CD4-positive, alpha-beta T cell treated with Interferon gamma for 1 hour (primary cell): ENCODE measurements at regions not wholly inside any gene's neighbourhood (a gene's known extent, or its start where the extent isn't known, plus 50 kb on each side); places are given as distances from the start of the nearest gene placed in this dataset.

Source experiments
- DNase-seq: peaks from one replicate; pipeline ENCODE4 v3.0.0-alpha.2; 2020

DNA sequence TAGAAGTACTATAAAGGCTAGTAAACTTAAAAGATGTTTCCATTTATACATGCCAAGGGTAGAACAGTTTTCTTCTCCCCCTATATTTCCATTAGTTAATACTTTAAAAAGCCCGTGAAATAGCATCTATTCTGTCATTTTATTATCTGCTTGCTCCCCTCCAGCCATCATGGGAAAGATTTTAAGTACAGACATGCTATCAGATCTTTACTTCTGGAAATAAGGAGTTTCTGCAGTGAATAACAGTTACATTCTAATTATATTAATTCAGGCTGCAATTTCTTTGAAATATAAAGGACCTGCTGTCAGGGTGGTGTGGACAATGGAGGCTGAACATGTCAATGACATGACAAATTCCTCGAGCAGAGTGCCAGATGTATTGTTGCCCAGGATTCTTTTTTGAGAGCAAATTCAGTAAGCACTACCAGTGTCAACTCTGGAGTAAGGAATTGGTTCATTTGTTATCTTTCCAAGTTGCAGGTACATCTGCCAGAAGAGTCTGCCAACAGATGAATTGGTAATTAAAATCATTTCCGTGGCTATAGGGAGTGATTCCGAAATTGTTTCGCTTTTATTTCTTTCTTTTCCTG lies 151.3 kb downstream of the BTG1 start:
- no peak for DNase-seq

DNA sequence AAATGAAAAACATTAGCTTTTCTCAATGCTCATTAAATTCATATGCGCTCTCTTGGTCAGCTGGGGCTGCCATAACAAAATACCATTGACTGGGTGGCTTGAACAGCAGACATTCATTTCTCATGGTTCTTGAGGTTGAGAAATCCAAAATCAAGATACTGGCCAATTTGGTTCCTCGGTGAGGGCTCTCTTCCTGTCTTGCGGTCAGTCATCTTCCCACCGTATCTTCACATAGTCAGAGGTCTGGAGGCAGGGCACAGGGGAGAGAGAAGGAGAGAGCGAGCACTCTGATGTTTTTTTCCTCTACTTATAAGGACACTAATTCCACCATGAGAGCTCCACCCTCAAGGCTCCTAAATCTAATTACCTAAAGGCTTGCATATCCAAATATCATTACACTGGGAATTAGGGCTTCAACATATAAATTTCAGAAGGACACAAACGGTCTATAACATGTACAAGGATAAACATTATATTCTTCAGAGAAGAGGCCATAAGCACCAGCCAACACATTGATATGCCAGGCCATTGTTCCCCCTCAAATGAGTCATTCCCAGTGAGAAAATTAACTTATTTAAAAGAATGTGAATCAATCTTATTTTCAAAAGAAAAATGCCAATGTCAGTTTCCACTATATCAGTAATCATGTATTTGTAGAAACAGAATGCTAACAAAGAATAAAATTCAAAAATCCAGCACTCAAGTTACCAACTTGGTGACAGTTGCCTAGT lies 152.2 kb downstream of the BTG1 start:
- DNase-seq, result no peak

DNA sequence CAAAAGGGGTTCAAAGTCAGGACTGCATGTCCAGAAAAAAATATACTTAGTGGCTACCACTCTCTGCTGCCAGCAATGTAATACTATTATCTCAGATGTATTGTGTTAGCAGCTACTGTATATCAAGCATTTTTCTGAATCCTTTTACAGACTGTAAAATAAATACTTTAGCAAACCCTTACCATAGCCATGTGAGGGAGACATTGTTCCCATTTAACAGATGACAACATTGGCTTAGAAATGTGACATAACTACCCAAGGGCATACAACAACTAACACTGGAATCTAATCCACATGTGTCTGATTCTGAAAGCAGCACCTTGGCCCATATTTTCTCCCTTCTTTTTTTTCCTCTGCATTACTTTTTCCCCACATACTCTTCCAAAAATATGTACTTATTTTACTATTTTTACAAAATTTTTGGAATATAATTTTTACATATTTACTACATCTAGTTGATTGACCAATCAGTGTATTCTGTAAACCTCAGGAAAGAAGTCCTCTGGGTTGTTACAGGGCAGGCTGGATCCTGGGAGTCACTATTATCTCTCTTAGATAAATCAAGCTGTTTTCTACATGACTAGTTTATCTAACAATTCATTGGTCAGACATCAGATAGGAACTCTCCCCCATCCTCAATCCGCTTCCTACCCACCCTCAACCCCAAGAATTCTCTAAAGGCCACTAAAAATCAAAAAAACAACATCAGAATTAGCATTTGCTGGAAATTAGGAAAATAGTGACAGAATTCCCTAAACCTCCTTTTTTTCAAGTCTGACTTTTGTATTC lies 154.1 kb downstream of the BTG1 start:
- no peak for DNase-seq

DNA sequence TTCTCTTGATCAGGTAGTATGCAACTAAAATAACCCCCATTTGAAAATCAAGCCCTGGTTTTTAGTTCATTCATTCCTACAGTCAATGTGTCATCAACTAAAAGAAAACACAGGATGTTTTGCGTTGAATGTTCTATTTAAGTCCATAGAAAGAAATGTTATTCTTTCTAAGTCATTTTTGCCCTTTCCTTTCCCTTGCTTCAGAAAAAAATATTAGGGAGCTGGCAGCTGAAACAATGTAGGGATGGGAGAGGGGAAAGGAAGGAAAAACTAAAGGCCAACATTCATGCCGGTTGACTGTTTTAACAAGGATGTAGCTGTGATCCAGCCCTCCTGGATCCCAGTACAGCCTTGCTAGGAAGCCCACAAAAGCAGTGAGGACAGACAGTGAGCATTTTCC lies 155.1 kb downstream of the BTG1 start:
- no peak for DNase-seq

DNA sequence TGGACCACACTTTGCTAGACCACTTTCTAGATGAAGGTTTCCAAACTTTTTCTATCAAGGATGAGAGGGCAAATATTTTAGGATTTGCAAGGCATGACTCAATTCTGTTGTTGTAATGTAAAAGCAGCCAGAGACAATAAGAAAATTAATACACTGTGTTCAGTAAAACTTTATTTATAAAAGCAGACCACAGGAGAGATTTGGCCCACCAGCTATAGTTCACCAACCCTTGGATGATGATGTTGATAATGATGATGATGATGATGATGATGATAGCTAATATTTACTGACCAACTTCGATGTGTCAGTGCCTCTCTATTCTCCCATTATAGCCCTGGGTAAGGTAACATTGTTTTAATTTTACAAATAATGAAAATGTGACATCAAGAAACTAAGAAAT lies 156.5 kb downstream of the BTG1 start:
- DNase-seq, result no peak

DNA sequence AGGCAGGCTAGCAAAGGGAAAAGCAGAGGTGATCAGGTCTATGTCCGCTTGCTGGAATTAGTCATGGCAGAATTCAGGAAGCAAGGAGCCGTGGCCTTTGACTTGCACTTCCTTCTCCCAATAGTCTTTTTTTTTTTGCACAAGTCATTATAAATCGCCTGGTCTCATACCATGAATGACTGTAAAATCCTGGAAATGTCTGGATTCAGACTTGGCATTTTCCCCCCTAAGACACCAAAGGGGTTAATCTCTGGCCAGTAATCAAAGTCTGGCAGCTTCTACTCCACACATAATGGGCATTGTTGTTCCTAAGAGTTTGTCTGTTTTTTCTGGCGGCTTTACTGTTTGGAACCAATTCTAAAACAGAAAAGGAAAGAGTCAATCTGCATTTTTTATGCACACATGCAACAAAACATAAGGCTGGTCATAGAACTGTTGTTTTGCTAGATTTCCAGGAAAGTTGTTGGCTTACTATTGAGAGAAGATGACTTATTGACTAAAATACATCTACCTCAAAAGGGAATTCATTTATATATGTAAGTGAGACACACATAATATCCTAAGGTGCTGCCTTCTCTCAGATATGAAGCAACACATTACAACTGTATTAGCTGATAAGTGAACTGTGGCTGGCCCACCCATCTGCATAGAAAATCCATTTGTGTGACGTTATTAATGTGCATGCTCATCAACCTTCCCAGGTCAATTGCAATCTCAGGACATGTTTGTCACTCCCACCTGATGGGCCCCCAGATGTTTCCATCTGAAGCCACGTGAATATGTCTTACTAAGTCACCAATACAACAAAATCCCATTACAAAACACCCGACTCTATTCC lies 157.3 kb downstream of the BTG1 start:
- no peak for DNase-seq

DNA sequence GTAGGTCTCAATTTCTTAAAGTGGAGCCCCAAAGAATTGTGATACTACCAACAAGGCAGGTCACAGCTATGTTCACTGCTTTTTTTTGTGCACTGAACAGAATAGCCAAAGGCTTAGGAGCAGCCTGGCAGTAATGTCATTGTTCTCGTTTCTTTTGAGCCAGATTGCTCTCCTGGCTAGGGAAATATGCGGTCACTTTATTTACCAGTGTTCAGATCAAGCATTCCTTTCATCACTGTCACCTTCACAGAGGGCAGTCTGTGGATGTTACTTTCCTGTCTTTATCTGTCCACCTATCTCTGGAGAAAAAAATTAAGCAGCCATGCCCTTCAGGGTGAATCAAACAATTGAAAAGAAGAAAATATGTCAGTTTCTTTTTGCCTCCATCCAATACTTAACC lies 159.6 kb downstream of the BTG1 start:
- no peak for DNase-seq

DNA sequence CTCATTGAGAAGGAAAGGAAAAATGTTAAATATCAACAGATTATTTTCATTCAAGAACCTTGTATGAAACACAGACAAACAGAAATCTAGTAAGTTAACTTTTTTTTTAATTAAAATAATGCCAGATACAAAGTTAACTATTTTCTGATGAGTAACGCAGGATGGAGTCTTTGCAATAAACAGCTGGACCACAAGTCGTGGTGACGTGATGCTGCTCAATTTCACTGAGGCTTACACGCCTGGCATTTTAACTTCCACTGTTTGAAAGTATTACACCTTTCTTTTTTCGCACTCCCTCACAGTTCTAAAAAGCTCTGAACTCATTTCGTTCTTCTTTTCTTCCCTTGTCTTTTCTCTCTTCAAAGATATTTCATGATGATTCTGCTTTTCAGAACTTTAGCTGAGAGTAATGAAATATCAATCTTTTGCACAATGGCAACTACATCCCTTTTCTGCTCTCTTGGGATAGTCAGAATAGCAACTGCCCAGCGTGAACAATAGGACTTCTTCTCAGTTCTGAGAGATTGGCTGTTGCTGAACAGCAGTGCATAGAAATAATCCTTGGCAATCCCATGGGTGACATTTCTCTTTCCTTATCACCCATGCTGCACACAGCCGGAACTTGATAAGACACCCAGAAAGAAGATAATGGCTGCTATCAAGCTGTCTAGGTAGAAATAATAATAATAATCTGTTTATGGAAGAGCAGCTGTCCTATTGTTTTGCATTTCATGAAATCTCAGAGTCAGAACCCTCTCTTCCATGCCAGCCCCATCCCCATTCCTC lies 160.5 kb downstream of the BTG1 start:
- no peak for DNase-seq

DNA sequence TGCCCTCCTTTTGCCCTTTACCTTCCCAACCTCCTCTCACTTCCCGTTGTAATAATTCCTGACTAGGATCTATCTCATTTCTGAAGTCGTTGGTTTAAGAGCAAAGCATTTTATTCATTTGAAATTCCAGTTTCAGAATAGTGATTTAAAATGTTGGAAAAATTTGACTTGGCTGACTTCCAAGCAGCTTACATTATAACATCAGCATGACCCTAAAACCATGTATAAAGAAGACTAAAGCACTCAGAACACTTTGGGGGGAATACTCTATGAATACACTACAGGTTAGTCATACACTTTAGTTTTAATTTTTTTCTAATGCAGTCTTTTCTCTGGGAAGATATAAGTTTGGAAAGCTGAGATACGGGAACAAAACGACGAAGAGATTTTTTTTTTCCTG lies 161.1 kb downstream of the BTG1 start:
- no peak for DNase-seq

DNA sequence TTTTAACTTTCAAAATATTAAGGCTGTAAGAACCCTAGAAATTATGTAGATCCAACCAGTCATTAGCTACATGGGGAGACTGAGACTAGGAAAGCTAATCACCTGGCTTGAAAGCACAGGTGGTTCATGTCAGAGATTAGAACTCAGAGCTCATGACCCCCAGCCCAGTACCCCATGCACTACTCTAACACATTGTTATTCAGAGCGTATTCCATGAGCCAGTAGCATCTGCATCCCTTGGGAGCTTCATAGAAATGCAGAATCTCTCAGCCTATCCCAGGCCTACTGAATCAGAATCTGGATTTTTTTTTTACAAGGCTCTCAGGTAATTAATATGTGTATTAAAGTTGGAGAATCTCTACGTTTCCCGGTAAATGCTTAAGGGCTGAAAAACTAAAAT lies 161.7 kb downstream of the BTG1 start:
- no peak for DNase-seq

DNA sequence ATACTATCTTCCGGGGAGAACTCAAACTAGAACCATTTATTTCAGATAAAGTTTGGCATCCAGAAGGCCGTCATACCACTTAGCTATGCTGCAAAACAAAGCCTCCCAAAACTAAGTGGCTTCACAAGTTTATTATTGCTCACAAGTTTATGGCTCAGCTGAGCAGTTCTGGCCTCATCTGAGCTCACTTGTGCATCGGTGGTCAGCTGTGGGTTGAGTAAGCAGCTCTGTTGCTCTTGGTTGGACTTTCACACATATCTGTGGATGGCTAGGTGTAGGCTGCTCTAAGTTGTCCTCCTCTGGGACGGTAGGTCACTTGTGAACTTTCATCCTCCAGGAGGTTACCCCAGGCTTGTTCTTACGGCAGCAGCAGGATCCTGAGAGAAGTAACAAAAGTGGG lies 162.7 kb downstream of the BTG1 start:
- DNase-seq, result no peak

DNA sequence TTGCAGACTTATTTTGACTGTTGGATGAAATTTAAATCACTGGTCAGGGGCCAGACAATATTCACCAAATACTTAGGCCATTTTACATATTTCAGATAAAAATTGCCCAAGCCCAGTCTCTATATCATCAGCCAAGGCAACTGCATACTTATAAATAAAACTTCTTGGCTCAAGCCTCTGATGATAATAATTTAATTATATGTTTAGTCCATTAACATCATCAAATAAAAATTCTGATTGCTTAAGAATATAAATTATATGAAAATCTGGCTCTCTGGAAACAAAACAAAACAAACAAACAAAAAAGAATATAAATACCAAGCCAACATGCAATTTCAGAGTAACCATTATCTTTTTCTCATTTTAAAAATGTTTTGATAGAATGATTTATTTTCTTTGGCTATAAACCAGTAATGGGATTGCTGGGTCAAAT lies 165.2 kb downstream of the BTG1 start:
- no peak for DNase-seq

DNA sequence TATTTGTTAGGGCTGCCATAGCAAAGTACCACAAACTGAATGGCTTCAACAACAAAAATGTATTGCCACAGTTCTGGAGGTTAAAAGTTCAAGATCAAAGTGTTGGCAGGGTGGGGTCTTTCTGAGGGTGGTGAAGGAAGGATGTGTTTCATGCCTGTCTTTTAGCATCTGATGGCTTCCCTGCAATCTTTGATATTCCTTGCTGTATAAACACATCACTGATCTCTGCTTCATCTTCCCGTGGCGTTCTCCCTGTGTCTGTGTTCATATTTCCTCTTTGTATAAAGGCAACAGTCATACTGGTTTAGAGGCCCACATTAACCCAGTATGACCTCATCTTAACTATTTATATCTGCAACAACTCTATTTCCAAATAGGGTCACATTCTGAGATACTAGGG lies 167.5 kb downstream of the BTG1 start:
- DNase-seq, result peak; percentile 54

DNA sequence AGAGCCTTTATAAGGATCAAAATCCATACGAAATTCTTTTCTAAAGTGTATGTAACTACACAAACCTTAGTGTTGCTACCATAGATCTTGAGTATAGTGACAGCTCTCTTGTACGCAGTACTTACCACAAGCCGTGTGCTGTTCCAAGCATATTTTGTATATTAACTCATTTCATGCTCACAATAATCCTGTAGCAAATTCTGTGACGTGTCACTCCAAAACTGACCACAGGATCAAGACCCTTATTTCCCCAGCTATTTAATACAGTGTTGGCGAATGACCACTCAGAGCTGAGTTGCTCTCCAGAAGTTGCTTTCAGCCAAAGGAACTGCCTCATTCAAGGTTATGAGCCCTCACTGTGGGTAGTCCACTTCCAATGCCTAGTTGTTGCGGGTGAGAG lies 169.8 kb downstream of the BTG1 start:
- no peak for DNase-seq

DNA sequence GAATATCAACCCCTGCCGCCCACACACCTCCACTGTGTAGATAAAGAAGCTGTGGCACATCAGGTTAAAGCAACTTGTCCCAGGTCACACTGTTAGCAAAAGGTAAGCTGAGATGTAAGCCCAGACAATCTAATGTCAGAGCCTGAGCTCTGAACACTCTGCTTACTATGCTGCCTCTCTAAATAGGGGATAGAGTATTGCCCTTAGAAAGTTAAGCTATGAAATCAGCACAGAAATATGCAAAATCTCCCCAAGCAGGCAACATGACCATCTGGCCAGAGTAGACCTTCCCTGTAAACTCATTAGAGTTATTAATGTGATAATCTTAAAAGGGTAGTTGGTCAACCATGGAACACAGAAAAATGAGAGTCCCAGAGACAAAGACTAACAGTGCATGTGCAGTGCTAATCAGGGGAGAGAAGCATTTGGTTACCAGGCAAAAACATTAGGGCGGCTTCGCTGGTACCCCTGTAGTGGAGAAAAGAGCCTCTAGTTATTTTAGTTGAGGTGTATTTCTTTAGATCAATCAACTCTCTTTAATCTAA lies 171.0 kb downstream of the BTG1 start:
- DNase-seq, result no peak

DNA sequence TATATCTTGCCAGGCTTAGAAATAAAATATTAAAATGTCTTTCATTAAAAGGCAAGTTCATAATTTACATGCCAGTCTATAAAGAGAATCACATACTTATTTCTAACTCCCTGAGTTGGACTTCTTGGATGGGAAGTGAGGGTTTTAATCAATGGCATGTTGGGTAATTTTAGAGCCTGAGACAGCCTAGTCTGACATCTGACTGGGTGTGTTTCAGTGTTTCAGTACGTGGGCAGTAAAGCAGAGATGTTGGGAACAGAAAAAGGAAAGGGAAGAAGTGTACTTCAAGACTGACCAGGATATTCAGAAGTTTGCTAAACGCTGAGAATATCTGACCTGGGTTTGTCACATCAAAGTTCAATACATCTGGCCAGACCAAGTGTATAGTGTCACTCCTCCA lies 171.8 kb downstream of the BTG1 start:
- no peak for DNase-seq

DNA sequence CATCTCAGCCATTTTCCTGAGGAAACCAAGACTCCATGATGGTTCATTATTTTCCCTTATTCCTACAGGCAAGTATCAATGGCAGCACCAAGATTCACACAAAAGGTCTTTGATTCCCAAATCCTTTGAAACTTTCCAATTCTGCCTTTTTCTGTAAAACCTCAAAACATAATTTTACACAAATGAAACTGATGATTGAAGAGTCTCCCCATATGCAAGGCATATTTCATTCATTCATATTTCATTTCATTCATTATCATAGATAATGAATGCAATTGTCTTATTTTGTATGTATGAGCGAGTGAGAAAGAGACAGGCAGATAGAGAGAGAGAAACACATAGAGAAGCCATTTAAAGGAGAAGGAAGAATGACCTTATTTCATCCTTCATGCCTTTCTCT lies 172.8 kb downstream of the BTG1 start:
- no peak for DNase-seq

DNA sequence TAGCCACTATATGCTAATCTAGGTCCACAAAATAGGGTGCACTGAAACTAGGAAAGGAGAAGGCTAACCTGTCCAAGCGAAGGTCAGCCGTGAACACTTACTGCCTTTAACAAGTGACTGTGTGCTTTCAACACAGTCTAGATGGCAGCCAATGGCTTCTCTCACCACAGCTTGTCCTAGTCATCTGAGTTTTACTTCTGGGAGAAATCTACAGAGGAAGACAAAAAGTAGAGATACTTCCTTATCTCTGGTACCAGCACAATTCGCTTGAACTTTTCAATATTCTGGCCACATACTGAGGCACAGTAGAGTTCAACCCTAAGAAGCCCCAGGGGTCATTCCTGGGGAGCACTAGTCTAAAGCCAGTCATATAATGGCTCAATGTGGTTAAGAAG lies 176.9 kb downstream of the BTG1 start:
- no peak for DNase-seq

DNA sequence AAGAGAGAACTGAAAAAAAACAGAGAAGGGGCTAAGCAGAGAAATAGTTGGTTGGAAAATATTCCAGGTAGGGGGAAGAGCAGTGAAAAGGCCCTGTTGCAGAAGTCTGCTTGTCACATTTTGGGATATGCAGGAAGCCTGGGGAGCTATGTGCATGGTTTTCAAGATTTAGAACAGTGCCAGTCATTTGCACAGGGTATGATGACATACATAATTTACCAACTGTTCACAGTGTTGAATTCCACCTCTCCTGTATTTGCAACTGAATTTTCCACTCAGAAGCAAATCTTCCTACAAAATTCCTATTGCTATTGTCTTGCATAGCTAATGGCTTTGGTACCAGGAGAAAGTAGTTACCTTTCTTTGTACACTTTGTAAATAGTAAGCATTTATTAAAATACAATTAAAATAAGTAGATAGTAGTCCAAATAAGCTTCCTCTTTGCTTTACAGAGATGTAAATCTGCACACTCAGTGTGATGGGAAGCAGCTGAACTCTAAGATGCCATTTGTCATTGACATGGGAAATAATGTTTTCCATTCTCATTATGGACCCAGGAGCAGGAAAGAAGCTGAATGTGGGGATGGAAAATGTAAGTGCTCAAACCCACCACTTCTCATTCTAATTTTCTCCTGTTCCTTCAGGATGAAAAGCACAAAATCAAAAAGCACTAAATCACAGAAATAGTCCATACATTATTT lies 177.4 kb downstream of the BTG1 start:
- DNase-seq, result no peak

DNA sequence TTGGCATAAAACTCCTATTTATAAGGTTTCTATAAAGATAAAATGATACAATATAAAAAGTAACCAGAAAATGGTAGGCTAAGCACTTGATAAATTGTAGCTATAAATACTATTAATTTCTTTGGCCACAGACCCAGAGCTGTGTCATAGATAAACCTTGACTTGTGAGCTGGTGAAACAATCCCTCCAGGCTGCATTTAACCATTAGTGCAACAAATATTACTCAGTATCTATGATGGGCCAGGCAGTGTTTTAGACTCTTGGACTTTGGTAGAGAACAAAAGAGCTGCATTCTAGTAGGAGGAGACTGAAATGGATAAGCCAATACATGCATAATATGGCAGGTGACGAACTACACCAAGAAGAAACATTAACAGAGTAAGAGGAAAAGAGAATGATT lies 178.1 kb downstream of the BTG1 start:
- DNase-seq, result no peak

DNA sequence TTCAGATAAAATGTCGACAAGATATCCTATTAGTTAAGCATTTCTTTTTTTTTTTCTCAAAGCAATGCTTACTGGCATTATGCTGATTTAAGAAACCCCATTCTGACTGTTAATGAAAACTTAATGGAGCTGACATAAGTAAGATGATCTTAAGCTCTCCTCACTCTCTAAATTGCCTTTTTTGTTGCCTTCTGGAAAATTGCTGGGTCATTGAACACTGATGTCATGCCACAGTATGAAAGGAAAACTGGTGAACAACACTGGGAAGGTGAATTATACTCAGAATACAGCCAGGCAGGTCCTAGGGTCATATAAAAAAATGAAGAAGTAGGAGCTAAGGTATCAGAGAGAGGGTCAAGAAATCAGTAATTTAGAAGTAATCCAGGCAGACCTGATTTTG lies 179.9 kb downstream of the BTG1 start:
- no peak for DNase-seq

DNA sequence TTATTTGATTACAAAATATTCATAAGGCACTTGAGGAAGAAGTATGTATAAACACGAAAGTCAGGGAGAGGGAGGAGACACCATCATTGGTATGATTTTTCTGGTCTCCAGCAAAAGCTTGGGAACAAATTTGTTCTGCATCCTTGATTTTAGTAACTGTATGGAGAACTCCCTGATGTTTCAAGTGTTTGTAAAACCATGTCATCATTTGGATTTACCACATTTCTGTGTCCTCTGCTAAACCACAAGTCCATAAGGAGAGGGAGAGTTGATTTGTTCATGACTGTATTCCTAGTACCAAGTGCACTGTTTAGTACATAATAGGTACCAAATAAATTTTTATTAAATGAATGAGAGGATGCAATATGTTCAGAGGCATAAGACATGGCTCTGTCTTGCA lies 181.1 kb downstream of the BTG1 start:
- no peak for DNase-seq
